Prostate gland (tissue), 2 donors: ENCODE measurements at regions not wholly inside any gene's neighbourhood (a gene's known extent, or its start where the extent isn't known, plus 50 kb on each side); places are given as distances from the start of the nearest gene placed in this dataset.

Source experiments
- CTCF ChIP-seq, 4 experiments: fragments of 200-600 bp in 2 of 4; fragments of 450-650 bp in 2 of 4; sonication (generic) in 2 of 4; IDR thresholded peaks; 1 replicate in 3 of 4; 2 replicates in 1 of 4; pipeline ENCODE4 v1.5.1; 2016 to 2019; ENCODE audit warnings: antibody characterized with exemption in 4 of 4, mild to moderate bottlenecking in 2 of 4, moderate library complexity in 2 of 4
- POLR2A ChIP-seq: fragments of 450-650 bp; IDR thresholded peaks from one replicate; pipeline ENCODE4 v1.6.1; 2016; ENCODE audit warnings: antibody characterized with exemption, mild to moderate bottlenecking
- POLR2AphosphoS5 ChIP-seq: sonication (generic); formaldehyde crosslinking; IDR thresholded peaks from one replicate; pipeline ENCODE4 v1.6.1; 2017; ENCODE audit warnings: antibody characterized with exemption

GRCh38 chr6:12391472-12391871 lies 101.3 kb downstream of the EDN1 start:
- no peak for TF ChIP-seq POLR2AphosphoS5
- TF ChIP-seq CTCF (IDR thresholded peaks at IDR 0.05): no peak
- TF ChIP-seq POLR2A: no peak
